DMS153 treated with DMSO at 0.1 percent for 48 hours (cell line): ENCODE measurements at regions not wholly inside any gene's neighbourhood (a gene's known extent, or its start where the extent isn't known, plus 50 kb on each side); places are given as distances from the start of the nearest gene placed in this dataset.
A peak's percentile ranks its signal among the peaks of the same experiment; 100 is the strongest.
"Not testable (repeated sequence)": the region's sequence is repeated elsewhere in the genome, so short reads cannot be mapped to it uniquely, and the experiment has no call there.

Source experiments
- DNase-seq: peaks from one replicate; lab custom pipeline; 2025; ENCODE audit not compliant: unreplicated experiment; lab: John Stamatoyannopoulos, UW

DNA sequence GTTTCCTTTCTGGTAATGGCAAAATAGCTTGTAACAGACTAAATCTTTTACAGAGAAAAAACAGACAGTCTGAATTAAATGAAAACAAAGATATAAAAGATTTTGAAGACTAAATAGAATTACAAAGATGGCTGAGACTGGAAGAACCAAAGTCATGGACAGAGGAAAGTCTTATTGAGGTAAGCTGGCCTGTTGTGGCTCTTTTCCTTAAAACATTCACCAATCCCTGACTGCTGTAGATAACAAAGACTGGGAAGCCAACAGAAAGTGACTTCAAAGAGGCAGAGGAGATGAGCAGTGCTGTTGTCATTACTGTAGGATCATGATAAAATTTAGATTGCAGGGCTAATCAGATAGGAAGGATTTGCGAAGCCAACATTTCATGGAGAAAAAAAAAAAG is 517.0 kb downstream of the KIF2B start:
- no peak for DNase-seq

DNA sequence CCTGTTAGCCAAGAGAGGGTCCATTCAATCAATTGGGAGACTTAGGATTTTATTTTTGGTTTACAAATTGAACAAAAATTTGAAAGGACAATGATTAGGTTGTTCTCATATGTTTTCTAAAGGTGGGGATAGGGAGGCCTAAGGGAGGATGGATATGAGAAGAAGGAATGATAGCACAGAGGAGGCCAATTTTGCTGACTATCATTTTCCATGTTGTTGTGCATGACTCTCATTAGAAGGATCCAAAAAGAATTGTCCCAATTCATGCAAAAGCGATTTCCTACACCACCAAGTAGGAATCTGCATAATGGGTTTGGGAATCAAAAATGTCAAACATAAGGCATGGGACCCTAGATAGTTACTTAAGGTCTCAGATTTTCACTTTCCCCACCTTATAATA is 524.8 kb downstream of the KIF2B start:
- DNase-seq = no peak

DNA sequence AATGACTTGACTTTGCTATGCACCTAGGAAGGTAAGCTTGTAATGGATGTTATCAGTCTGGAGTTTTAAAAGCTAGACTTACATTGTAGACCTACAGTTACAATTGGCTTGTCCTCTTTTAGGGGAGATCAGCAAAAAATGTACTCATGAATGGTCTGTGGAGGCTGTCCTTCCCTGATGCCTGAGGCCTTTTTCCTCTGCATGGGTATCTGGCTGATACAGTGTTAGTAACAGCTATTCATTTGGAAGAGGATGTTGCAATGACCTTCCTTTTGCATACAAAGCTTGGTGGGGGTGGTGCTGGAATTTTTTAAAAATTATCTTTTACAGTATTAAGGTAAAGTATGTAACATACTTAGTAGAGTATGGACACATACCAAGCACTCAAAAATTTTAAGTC is 525.5 kb downstream of the KIF2B start:
- no peak for DNase-seq

DNA sequence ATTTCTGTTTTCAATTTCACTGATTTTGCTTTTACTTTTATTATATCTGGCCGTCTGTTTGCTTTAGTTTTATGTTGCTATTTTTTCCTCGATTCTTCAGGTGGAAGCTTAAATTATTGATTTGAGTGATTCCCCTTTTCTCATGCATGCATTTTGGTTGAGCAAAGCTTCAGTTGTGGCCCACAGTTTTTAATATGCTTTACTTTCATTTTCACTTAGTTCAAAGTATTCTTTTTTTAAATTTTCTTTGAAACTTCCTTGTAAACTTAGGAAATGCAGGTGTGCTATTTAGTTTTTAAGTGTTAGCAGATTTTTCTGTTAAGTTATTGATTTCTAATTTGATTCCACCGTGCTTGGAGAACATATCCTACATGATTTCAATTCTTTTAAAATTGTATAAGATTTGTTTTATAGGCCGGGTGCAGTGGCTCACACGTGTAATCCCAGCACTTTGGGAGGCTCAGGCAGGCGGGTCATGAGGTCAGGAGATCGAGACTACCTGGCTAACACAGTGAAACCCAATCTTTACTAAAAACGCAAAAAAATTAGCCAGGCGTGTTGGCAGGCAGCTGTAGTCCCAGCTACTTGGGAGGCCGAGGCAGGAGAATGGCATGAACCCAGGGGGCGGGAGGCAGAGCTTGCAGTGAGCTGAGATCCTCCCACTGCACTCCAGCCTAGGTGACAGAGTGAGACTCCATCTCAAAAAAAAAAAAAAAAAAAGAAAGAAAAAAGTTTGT is 531.2 kb downstream of the KIF2B start:
- DNase-seq = no peak

DNA sequence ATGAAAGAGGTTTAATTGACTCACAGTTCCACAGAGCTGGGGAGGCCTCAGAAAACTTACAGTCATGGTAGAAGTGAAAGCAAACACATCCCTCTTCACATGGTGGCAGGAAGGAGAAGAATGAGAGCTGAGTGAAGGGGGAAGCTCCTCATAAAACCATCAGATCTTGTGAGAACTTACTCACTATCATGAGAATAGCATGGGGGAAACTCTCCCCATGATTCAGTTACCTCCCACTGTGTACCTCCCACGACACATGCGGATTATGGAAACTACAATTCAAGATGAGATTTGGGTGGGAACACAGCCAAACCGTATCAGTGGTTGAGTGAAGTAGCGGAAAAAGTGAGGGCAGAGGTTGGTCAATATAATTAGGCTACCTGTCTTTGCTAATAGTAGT is 538.3 kb downstream of the KIF2B start:
- not testable (repeated sequence) for DNase-seq

DNA sequence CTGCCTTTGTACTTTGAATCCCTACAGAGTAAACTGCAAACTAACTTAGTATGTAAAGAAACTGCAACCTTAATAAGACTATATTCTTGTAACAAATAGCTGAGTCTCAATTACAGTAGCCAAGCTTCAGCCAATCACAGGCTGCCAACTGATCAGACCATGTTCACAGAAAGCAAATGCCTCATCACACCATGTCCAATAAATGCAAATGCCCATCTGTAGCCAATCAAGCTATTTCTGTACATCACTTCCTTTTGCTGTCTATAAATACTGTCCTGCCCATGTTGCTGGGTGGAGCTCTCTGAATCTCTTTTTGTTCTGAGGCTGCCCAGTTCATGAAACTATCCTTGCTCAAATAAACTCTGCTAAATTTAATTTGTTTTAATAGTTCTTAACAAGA is 531.7 kb upstream of the TOM1L1 start:
- DNase-seq = no peak

DNA sequence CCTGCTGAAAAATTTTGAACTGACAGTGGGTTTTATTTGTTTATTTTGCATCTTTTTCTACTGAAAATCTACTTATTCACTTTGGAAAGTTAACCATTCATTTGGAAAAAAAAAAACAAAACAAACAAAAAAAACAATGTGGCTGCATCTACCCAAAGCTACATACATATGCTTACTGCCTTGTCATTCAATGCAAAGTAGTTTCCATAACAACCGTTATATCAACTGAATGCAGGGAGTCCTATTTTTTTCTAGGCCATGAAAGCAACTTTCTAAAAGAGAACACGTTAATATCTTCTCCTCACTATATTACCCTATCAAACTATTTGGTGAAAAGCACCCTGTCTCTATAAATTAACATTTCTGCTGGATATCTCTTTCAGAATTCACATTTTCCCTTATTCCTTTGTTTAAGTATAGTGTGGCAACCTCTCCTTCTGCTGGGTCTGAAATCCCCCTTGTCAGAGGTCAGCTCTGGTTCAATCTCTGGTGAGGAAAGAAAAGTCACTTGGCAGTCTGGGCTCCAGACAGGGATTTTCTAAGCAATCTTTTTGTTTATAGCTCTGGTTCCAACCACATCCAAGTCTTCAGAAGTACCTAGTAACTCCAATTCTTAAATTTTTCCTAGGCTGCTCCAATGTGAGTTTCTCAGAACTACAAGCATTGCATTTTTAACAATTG is 528.4 kb upstream of the TOM1L1 start:
- no peak for DNase-seq

DNA sequence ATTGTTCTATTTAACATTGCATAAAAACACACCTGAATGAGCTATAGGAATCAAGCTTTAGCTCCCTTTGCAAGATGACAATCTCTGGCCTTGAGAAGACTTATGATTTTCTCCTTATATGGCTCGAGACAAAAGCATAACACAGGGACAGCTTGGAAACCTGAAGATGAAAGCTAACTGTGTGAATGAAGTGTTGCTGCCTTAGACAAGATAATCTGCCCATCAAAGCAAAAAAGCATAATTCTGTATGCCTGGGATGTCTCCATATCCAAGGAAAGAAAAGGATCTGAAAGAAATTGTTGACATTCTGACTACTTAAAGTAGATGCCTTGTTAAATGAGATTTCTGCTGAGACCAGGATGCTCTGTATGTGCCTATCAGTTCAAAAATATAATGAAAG is 526.7 kb upstream of the TOM1L1 start:
- DNase-seq = no peak

DNA sequence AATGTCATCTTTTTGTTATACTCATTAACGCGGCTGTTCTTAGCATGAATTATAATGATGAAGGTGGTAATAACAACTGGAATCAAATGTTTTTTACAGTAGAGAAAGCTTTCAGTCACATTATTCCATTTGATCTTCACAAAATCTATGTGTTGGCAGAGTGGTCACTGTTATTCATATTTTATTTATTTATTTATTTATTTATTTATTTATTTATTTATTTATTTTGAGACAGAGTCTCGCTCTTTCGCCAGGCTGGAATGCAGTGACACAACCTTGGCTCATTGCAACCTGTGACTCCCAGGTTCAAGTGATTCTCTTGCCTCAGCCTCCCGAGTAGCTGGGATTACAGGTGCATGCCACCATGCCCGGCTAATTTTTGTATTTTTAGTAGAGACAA is 524.2 kb upstream of the TOM1L1 start:
- not testable (repeated sequence) for DNase-seq

DNA sequence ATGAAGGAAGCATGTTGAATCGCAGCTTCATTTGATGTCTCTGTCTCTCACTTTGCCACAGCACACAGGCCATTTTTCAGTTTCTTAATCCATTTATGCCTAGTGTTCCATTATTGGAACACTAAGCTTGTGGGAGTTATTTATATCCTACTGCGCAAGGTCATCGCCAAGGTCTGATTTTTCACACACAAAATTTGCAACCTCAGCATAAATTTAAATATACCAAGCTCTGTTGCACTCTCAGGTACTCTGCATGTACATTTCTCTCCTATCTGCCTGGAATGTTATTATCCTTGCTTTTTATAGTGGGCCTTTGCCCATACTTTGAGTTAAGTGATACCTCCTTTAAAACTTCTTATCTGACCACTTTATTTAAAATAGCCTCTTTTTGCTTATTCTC is 519.2 kb upstream of the TOM1L1 start:
- no peak for DNase-seq

DNA sequence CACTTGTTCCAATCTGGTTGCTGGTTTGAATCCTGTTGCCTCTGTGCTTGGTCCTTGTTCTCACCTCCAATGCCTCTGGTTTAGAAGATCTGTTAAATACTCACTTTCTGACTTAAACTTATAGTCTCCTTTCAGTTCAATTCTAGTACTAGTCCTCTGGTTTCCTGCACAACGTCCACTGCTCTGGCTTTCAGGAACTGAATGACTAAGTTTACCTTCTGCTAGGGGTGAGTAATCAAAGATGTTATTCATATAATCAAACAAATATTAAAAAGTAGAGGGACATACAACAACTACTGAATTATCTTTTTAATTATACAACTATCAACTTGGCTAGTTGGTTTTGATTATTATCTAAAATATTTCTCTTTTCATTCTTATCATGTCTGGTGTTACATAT is 496.4 kb upstream of the TOM1L1 start:
- DNase-seq = no peak

DNA sequence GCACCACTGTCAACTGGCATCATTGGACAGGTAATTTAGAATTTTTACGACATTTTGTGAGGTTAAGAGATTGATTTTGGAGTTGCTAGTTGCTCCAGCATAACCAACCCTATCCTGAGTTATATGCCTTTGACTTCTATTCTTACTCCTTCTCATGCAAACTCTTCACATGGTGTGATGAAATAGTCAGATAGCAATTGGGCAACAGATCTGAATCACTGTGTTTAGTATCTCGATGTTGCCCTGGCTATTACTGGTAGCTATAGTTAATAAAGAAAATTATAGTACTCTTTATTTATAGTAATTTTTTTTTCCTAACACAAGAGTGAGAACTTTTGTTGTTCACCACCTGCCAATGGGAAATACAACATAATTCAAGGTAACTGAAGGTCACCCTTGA is 494.8 kb upstream of the TOM1L1 start:
- no peak for DNase-seq

DNA sequence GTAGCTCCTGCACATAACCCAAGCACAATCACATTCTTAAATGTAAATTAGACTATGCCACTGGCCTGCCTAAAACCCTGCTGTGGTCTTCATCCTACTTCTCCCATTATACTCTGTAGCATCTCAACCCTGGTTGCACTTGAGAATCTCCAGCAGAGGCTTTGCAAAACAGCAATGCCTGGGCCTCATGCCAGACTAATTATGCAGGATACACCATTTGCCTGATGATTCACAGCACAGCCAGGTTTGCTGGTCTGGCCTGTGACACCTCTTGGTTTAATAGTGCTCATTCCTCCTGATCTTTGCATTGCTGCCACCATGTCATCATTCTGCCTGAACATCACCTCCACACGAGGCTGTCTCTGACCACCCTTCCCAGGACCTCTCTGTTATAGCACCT is 491.9 kb upstream of the TOM1L1 start:
- no peak for DNase-seq

DNA sequence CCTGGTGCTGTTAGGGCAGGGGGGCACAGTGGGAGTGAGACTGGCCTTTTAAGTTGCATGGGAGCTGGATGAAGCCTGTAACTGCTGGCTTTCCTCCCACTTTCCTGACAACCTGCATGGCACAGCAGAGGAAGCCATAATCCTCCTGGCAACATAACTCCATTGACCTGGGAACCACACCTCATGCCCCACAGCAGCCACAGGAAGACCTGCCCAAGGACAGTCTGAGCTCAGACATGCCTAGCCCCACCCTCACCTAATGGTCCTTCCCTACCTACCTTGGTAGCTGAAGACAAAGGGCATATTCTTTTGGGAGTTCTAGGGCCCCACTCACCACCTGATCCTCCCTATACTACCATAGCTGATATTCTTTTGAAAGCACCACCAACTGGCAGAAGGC is 482.2 kb upstream of the TOM1L1 start:
- no peak for DNase-seq

DNA sequence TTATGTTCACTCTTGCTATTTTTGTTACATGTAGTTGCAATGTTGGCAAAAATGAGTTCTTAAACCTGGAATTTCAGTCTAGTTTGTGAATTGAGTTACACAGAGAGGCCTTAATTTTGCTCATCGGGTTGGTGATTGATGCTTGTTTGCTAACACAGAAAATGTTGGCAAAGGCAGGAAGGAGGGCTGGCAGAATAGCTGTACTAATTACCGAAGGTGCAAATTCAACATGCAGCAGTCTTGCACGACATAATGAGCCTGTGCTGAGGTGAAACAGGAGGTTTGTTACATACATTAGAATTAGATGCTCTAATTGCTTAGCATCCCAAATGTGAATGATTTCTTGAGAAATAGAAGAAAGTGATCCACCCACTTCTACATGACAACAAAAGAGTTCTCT is 475.0 kb upstream of the TOM1L1 start:
- no peak for DNase-seq

DNA sequence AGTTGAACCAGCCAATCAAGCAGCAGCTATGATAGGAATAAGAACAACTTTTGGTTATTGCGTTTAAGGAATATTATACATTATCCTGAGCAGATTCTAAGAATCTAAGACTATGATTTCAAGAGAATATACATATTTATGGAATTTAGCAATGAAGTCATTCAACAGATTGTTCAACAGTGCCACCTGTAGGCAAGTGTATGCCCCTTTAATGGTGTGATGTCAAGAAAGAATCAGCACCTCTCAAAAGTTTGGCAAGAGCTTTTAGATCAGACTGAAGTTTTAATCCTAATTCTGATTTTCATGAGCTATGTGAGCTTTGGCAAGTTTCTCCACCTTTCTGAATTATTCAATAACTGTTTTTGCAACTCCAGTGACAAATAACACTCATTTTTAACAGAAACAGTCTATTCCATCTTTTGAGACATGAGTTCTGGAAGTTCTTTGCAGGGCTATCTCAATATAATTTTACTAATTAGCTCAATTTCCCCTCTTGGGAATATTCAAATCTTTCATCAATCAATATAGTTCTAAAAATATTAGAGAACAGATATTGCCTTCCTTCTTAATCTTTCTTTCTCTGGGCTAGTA is 474.3 kb upstream of the TOM1L1 start:
- DNase-seq = peak; percentile 0

DNA sequence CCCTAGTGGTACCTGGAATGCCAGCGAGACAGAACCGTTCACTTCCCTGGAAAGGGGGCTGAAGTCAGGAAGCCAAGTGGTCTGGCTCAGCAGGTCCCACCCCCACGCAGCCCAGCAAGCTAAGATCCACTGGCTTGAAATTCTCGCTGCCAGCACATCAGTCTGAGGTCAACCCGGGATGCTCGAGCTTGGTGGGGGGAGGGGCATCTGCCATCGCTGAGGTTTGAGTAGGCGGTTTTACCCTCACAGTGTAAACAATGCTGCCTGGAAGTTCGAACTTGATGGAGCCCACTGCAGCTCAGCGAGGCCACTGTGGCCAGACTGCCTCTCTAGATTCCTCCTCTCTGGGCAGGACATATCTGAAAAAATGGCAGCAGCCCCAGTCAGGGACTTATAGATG is 464.7 kb upstream of the TOM1L1 start:
- DNase-seq = no peak

DNA sequence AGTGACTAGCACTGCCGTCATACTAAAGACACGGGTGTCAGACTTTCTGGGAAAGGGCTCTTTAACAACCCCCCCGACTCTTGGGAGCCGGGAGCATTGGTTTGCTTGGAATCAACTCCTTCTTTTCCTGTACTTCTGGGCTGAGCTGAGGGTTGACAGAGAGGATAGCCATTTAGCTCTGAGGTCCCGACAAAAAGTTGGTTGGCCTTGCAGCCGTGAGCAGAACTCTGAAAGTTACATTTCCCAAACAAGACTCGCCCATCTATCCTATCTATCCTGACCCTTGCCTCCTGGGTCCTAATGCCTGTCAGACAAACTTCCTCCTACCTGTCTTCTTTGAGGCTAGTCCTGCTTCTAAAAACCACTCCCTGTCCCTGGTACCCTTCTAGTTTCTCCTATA is 460.8 kb upstream of the TOM1L1 start:
- no peak for DNase-seq

DNA sequence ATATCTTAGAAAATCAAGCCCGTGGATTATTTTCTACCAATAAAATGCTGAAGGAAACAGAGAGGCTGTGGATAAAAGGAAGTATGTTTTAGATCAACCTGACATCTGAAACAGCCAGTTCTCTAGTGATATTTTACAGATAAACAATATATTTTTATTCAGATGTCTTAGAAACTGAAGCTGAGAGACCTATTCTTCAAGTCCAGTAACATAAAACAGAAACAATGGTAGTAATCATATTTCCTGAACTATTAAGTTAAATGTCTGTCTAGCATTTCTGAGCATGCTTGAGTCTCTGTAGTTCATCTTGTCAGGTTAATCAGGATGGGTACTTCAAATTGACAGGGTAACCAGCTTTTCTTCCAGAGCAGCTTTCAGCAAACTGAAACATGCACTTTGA is 449.6 kb upstream of the TOM1L1 start:
- no peak for DNase-seq

DNA sequence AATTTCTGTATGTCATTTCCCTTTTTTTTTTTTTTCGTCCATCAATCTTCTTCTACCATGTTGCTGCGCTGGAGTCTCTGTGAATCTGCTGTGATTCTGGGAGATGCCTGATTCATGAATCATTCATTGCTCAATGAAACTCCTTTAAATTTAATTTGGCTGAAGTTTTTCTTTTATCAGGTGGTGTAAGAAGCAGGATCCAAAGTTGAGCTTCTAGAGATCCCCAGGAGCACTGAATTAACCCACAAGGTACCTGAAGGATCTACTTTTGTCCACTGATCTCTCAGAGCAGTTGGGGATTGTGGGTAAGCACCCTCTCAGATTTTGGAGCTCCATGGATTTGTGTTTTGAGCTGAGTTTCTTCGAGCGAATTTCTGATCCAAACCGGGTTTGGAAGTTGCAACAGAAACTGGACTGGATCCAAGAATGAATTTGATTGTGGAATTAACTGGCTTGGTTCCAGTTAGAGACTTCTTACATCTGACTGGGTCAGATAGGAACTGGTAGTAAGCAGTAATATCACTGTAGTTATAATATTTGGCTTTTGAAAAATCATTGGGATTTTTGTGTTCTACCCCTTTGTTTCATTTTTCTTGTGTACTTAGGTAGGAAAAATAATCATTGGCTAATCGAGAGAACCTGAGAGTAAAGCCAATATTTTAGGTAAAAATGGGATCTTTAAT is 447.8 kb upstream of the TOM1L1 start:
- DNase-seq = no peak

DNA sequence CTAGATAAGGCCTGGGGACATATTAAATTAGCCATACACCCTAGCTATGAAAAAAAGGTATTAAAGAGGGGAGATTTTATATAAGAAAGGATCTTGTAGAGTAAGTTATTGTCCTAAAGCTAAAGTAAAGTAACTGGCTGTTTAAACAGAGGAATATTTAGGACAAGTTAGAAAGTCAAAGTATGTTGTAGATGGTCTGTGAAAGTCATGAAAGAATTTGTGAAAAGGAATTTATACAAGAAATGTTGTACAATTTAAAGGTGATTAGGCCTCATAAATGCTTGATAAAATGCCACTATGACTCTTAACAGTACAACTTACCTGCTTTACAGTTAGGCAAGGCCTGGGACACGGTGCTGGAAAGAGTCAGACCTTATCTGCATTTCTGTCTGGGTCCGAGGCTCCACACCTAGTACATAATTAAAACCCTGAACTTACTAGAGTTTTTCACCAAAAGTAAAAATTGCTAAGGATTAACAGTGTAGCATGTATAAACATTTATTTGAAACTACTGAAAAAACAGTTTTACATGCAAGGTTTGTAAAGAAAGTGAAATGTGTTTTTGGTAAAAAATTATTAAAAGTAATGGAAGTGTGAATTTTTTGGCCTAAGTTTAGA is 445.3 kb upstream of the TOM1L1 start:
- no peak for DNase-seq

DNA sequence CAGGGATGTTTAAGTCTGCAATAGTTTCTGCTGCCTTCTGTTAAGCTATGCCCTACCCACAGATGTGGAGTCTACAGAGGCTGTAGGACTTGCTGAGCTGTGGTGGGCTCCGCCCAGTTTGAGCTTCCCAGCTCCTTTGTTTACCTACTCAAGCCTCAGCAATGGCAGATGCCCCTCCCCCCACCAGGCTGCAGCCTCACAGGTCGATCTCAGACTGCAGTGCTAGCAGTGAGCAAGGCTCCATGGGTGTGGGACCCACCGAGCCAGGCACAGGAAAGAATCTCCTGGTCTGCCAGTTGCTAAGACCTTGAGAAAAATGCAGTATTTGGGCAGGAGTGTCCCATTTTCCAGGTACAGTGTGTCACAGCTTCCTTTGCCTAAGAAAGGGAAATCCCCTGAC is 435.2 kb upstream of the TOM1L1 start:
- DNase-seq = not testable (repeated sequence)
